ENCODE measurements at regions not wholly inside any gene's neighbourhood (a gene's known extent, or its start where the extent isn't known, plus 50 kb on each side); places are given as distances from the start of the nearest gene placed in this dataset.

DNA sequence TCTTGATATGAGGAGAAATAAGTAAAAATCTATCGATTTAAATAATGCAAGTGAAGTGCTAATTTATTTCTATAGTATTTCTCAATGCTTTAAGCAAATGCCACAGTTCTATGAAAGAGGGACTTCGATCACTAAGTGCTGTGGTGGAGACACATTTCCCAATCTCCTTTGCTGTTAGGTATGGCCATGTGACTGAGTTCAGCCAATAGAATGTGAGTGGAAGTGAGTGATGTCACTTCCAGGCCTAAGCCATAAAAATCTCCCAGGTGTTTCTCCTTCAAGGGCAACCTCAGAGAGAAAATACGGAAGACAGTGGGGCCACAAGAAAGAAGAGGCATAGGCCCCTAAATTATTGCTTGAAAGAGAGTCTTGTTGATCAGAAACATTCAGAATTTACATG is 100.3 kb upstream of the ANKH start:
- no peaks in the 10 kb centered on the region; the same call in 1 of the 2 replicates for H3K9me3 ChIP-seq (ENCODE audit: control insufficient read depth, insufficient read depth, low read length)
- H2BK120ac ChIP-seq (ENCODE audit: low read depth, low read length) = no peak overlapping the region
- no peak overlapping the region for H4K8ac ChIP-seq (ENCODE audit: low read depth in 2 of 2, low read length in 2 of 2)
- TF ChIP-seq, protein P1, sequence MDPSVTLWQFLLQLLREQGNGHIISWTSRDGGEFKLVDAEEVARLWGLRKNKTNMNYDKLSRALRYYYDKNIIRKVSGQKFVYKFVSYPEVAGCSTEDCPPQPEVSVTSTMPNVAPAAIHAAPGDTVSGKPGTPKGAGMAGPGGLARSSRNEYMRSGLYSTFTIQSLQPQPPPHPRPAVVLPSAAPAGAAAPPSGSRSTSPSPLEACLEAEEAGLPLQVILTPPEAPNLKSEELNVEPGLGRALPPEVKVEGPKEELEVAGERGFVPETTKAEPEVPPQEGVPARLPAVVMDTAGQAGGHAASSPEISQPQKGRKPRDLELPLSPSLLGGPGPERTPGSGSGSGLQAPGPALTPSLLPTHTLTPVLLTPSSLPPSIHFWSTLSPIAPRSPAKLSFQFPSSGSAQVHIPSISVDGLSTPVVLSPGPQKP (IDR thresholded peaks at IDR 0.05; ENCODE audit: borderline replicate concordance, low read depth, low read length) = no peak
- TF ChIP-seq SMC3 (IDR thresholded peaks at IDR 0.05; ENCODE audit: low read depth, low read length) (no peak), NFE2L2 (IDR thresholded peaks at IDR 0.05; ENCODE audit: low read depth, low read length) (no peak), MAFK (IDR thresholded peaks at IDR 0.05; ENCODE audit: low read depth, low read length) (no peak), MXI1 (IDR thresholded peaks at IDR 0.05; ENCODE audit: borderline replicate concordance, low read depth, low read length) (no peak), MAZ (IDR thresholded peaks at IDR 0.05; ENCODE audit: borderline replicate concordance, low read depth, low read length) (no peak), RFX5 (IDR thresholded peaks at IDR 0.05; ENCODE audit: low read depth, low read length) (no peak)
- no peak overlapping the region for H3K56ac ChIP-seq (ENCODE audit: extremely low read depth, insufficient read depth, low read length)
- H3K9me1 ChIP-seq (ENCODE audit: insufficient read depth, low read length) = no peaks in the 10 kb centered on the region
- H2BK15ac ChIP-seq (ENCODE audit: low read depth, low read length) = no peak overlapping the region
- peaks cover 32% of the 10 kb centered on the region for H3K27me3 ChIP-seq (ENCODE audit: control insufficient read depth, insufficient read depth, low read length)
- in situ Hi-C loops (cut with MboI; ENCODE audit: low sequenced_read_pairs) = no loop called here
- no peak overlapping the region for H4K5ac ChIP-seq (ENCODE audit: low read depth, low read length)
- BruUV-seq (replicated peaks) = no TSS peak
- intact Hi-C loops (cut with micrococcal nuclease) = no loop called here
- H2BK5ac ChIP-seq (ENCODE audit: low read depth, low read length, poor library complexity, severe bottlenecking) = no peak overlapping the region
- no peak overlapping the region for H3K4ac ChIP-seq (ENCODE audit: low read depth, low read length)
- no peak overlapping the region for H3K18ac ChIP-seq (ENCODE audit: low read depth, low read length)
- POLR2A ChIA-PET (ENCODE audit: unreplicated experiment) = no interaction called here
- H3K14ac ChIP-seq (replicated peaks; ENCODE audit: low read depth, low read length) = no peak overlapping the region
- H4K20me1 ChIP-seq (ENCODE audit: insufficient read depth, low read length) = no peaks in the 10 kb centered on the region
- H2AK5ac ChIP-seq (ENCODE audit: low read depth, low read length) = no peak overlapping the region
- no peak overlapping the region for H3K27ac ChIP-seq (ENCODE audit: insufficient read depth, low read length)
- CTCF ChIA-PET = no interaction called here
- no peak overlapping the region for H3K23ac ChIP-seq (ENCODE audit: low read depth, low read length)
- H3K9ac ChIP-seq (ENCODE audit: low read depth, low read length) = no peak overlapping the region
- WGBS, 2 experiments (ENCODE audit: extremely low coverage in 2 of 2, insufficient read length in 1 of 2) = no CpG with 5 or more reads among the region's 3 CpGs
- no peak overlapping the region for H3K4me3 ChIP-seq (ENCODE audit: insufficient read depth, low read depth, low read length)
- no peaks in the 10 kb centered on the region for H3K36me3 ChIP-seq (ENCODE audit: control insufficient read depth, insufficient read depth, low read length)
- H4K91ac ChIP-seq (ENCODE audit: insufficient read depth, low read depth, low read length) = no peak overlapping the region
- DNase-seq (no peak), ATAC-seq (ENCODE audit: low read depth) (no peak)
- dilution Hi-C loops (cut with HindIII; ENCODE audit: low sequenced_read_pairs, unreplicated experiment) = no loop called here
- H3K4me1 ChIP-seq (ENCODE audit: control insufficient read depth, insufficient read depth, low read length) = no peaks in the 10 kb centered on the region
- no peak overlapping the region for H2AFZ ChIP-seq (replicated peaks; ENCODE audit: low read length, poor library complexity)
- H2AK9ac ChIP-seq (replicated peaks; ENCODE audit: low read depth, low read length, poor library complexity) = no peak overlapping the region
- H3K4me2 ChIP-seq (ENCODE audit: low read depth, low read length) = no peak overlapping the region
- no peaks in the 10 kb centered on the region for H3K79me1 ChIP-seq (ENCODE audit: low read depth in 1 of 2, low read length in 2 of 2)
- H2BK20ac ChIP-seq (ENCODE audit: low read depth, low read length) = no peak overlapping the region

Measured in IMR-90 (cell line).